A549 (cell line): ENCODE measurements at regions not wholly inside any gene's neighbourhood (a gene's known extent, or its start where the extent isn't known, plus 50 kb on each side); places are given as distances from the start of the nearest gene placed in this dataset.

Experiments
- ATAC-seq, 2 experiments: fragments of 200-7000 bp in 1 of 2; fragments of >200 bp in 1 of 2; cut with Nextera tagmentation in 1 of 2; cut with Tn5 transposase in 1 of 2; 3 replicates each; pipeline versions ENCODE4 v1.8.0 to v1.9.1; 2018 to 2020; ENCODE audit warnings: mild to moderate bottlenecking in 1 of 2, moderate library complexity in 1 of 2
- CTCF ChIA-PET: fragments of 300-600 bp; sonication (Branson Sonifier 250); formaldehyde crosslinking; extraction: SDS; loops from one replicate; lab custom pipeline; 2021; ENCODE audit warnings: antibody characterized with exemption, inconsistent platforms; lab: Yijun Ruan, JAX
- POLR2A ChIA-PET: fragments of 350-600 bp; formaldehyde crosslinking; extraction: SDS; loops from one replicate; lab custom pipeline; 2021; ENCODE audit warnings: antibody characterized with exemption, inconsistent platforms; lab: Yijun Ruan, JAX
- DNase-seq, 2 experiments: peaks; one replicate each; pipeline versions ENCODE4 v3.0.0 to v3.0.0-alpha.2; 2011 to 2016; ENCODE audit warnings: low read depth in 1 of 2, low spot score in 1 of 2
- FAIRE-seq: peaks from 2 replicates; lab custom pipeline; 2011; peaks lifted over from hg19 to GRCh38; lab: Jason Lieb, UNC
- H3K27ac ChIP-seq, 2 experiments: fragments of >200 bp; sonication (Bioruptor Twin); formaldehyde crosslinking; 3 replicates each; pipeline ENCODE4 v1.5.1; 2016 to 2017
- H3K4me1 ChIP-seq: fragments of >200 bp; sonication (Bioruptor Twin); formaldehyde crosslinking; 3 replicates; pipeline ENCODE4 v1.6.1; 2016
- H3K4me2 ChIP-seq: fragments of >200 bp; sonication (Bioruptor Twin); formaldehyde crosslinking; 3 replicates; pipeline ENCODE4 v1.6.1; 2016
- H3K4me3 ChIP-seq: fragments of >200 bp; sonication (Bioruptor Twin); formaldehyde crosslinking; 3 replicates; pipeline ENCODE4 v1.5.1; 2016
- H3K9me3 ChIP-seq: fragments of >200 bp; sonication (Bioruptor Twin); formaldehyde crosslinking; 3 replicates; pipeline ENCODE4 v1.6.1; 2016
- ATOH8 ChIP-seq: fragments of 250-450 bp; sonication (Bioruptor Pico); IDR thresholded peaks from 2 replicates; pipeline ENCODE4 v1.5.0; 2020; ENCODE audit warnings: low read depth, mild to moderate bottlenecking, moderate library complexity
- BCL3 ChIP-seq: fragments of >200 bp; sonication (Bioruptor Twin); formaldehyde crosslinking; IDR thresholded peaks from 3 replicates; pipeline ENCODE4 v1.6.1; 2016
- CBX2 ChIP-seq: fragments of 200-600 bp; sonication (generic); IDR thresholded peaks from 2 replicates; pipeline ENCODE4 v1.6.1; 2016; ENCODE audit warnings: low read depth, mild to moderate bottlenecking, borderline replicate concordance
- CEBPB ChIP-seq, 2 experiments: fragments of >200 bp in 1 of 2; sonication (Bioruptor Twin) in 1 of 2; formaldehyde crosslinking in 1 of 2; IDR thresholded peaks; 2 replicates each; pipeline ENCODE4 v1.6.1; 2012 to 2016
- CHD2 ChIP-seq: fragments of 150-350 bp; IDR thresholded peaks from 2 replicates; pipeline ENCODE4 v1.6.1; 2014; ENCODE audit warnings: low read length; ENCODE audit not compliant: partially characterized antibody
- E2F6 ChIP-seq: IDR thresholded peaks from 2 replicates; pipeline ENCODE4 v1.6.1; 2012; ENCODE audit warnings: low read depth, borderline replicate concordance
- EHF ChIP-seq: fragments of 250-450 bp; sonication (Bioruptor Pico); IDR thresholded peaks from 2 replicates; pipeline ENCODE4 v1.5.0; 2020; ENCODE audit warnings: mild to moderate bottlenecking
- EP300 ChIP-seq, 2 experiments: fragments of >200 bp; sonication (Bioruptor Twin); formaldehyde crosslinking; IDR thresholded peaks; 2 replicates in 1 of 2; 3 replicates in 1 of 2; pipeline ENCODE4 v1.6.1; 2016 to 2017
- FOSL2 ChIP-seq, 2 experiments: fragments of 450-650 bp in 1 of 2; fragments of >200 bp in 1 of 2; sonication (Bioruptor Twin) in 1 of 2; formaldehyde crosslinking; IDR thresholded peaks; 2 replicates each; pipeline versions ENCODE4 v1.5.0 to v1.6.1; 2016 to 2020; ENCODE audit warnings: mild to moderate bottlenecking in 1 of 2, moderate library complexity in 1 of 2
- HES2 ChIP-seq: fragments of >200 bp; sonication (Bioruptor Twin); formaldehyde crosslinking; IDR thresholded peaks from 2 replicates; pipeline ENCODE4 v1.6.1; 2016
- HOXB13 ChIP-seq: fragments of 250-450 bp; sonication (Bioruptor Pico); IDR thresholded peaks from 2 replicates; pipeline ENCODE4 v1.5.0; 2020; ENCODE audit warnings: low read depth, mild to moderate bottlenecking, moderate library complexity
- JUN ChIP-seq, 2 experiments: fragments of >200 bp; sonication (Bioruptor Twin); formaldehyde crosslinking; IDR thresholded peaks; 2 replicates in 1 of 2; 3 replicates in 1 of 2; pipeline ENCODE4 v1.6.1; 2016 to 2017
- JUNB ChIP-seq: fragments of >200 bp; sonication (Bioruptor Twin); formaldehyde crosslinking; IDR thresholded peaks from 2 replicates; pipeline ENCODE4 v1.6.1; 2016
- KDM5A ChIP-seq: fragments of 200-600 bp; sonication (generic); IDR thresholded peaks from 2 replicates; pipeline ENCODE4 v1.6.1; 2016; ENCODE audit warnings: antibody characterized with exemption, mild to moderate bottlenecking
- POLR2AphosphoS2 ChIP-seq: conservative IDR thresholded peaks from 2 replicates; pipeline ENCODE4 v1.6.1; 2012; ENCODE audit warnings: low read length, improper control_type of control experiment, inconsistent platforms
- RARB ChIP-seq: fragments of 250-450 bp; sonication (Bioruptor Pico); IDR thresholded peaks from 2 replicates; pipeline ENCODE4 v1.8.0; 2021; ENCODE audit warnings: mild to moderate bottlenecking, moderate library complexity
- SMC3 ChIP-seq: fragments of >200 bp; sonication (Bioruptor Twin); formaldehyde crosslinking; IDR thresholded peaks from 3 replicates; pipeline ENCODE4 v1.6.1; 2018; ENCODE audit warnings: inconsistent platforms
- SREBF2 ChIP-seq: fragments of 450-650 bp; IDR thresholded peaks from 2 replicates; pipeline ENCODE4 v1.6.1; 2014; ENCODE audit warnings: mild to moderate bottlenecking, moderate library complexity
- ZC3H11A ChIP-seq: fragments of 450-650 bp; IDR thresholded peaks from 2 replicates; pipeline ENCODE4 v1.6.1; 2014; ENCODE audit warnings: antibody characterized with exemption, mild to moderate bottlenecking
- ZNF302 ChIP-seq: fragments of 250-450 bp; sonication (Bioruptor Pico); IDR thresholded peaks from 2 replicates; pipeline ENCODE4 v1.9.0; 2021; ENCODE audit warnings: inconsistent platforms, mild to moderate bottlenecking, moderate library complexity
- ZSCAN20 ChIP-seq: fragments of 250-450 bp; sonication (Bioruptor Pico); IDR thresholded peaks from 2 replicates; pipeline ENCODE4 v1.8.0; 2022; ENCODE audit warnings: mild to moderate bottlenecking, moderate library complexity
- WGBS: methylation state at CpG from one replicate; pipeline ENCODE4 v1.1.6; 2017; ENCODE audit errors: missing lambda C conversion rate; 5-methylcytosine and 5-hydroxymethylcytosine counted together

GRCh38 chr2:3125001-3125760, 252.4 kb downstream of the EIPR1 start:
- ChIA-PET POLR2A (no interaction called here), CTCF (no interaction called here)
- no peaks in the 10 kb centered on the region for H3K4me1 ChIP-seq
- TF ChIP-seq RARB: no peak
- TF ChIP-seq SMC3: no peak
- TF ChIP-seq EHF (CRISPR knock-in tag): no peak
- TF ChIP-seq CEBPB (IDR thresholded peaks at IDR 0.05): no peak
- no peak for TF ChIP-seq HOXB13
- no peak for TF ChIP-seq ATOH8 (CRISPR knock-in tag)
- no peak for TF ChIP-seq POLR2AphosphoS2
- TF ChIP-seq BCL3: no peak
- TF ChIP-seq KDM5A: no peak
- TF ChIP-seq, all 56 proteins: peak for 0
- Histone ChIP-seq H3K4me2 (no peak overlapping the region), H3K27ac (no peak overlapping the region), H3K4me3 (no peak overlapping the region), H3K9me3 (no peaks in the 10 kb centered on the region)
- FAIRE-seq (no peak), ATAC-seq (no peak), DNase-seq (no peak)
- 60% methylated on average over 26 of the region's 26 CpGs for WGBS

- Histone ChIP-seq H3K9me3 (no peaks in the 10 kb centered on the region), H3K4me3 (no peak overlapping the region), H3K4me1 (no peaks in the 10 kb centered on the region), H3K27ac (no peak overlapping the region), H3K4me2 (no peak overlapping the region)
- 89% methylated on average over 2 of the region's 2 CpGs for WGBS
- FAIRE-seq (no peak), ATAC-seq (no peak), DNase-seq (no peak)
- CTCF ChIA-PET: no interaction called here
- POLR2A ChIA-PET: no interaction called here
- no peak for TF ChIP-seq HES2
- no peak for TF ChIP-seq E2F6
- no peak for TF ChIP-seq ZC3H11A
- TF ChIP-seq JUN (IDR thresholded peaks at IDR 0.05): no peak
- no peak for TF ChIP-seq FOSL2 (IDR thresholded peaks at IDR 0.05)
- TF ChIP-seq FOSL2 (CRISPR knock-in tag; IDR thresholded peaks at IDR 0.05): no peak
- TF ChIP-seq BCL3: no peak
- TF ChIP-seq RARB: no peak
- TF ChIP-seq CHD2: no peak
Measured at GRCh38 chr2:3122525-3122924, 255.1 kb downstream of the EIPR1 start.

- no peak for DNase-seq
Measured at GRCh38 chr2:3121601-3122000, 256.0 kb downstream of the EIPR1 start.

More at GRCh38 chr2:3121601-3122000, 256.0 kb downstream of the EIPR1 start:
- Histone ChIP-seq H3K4me1 (no peaks in the 10 kb centered on the region), H3K9me3 (no peaks in the 10 kb centered on the region), H3K4me3 (no peak overlapping the region), H3K27ac (no peak overlapping the region), H3K4me2 (no peak overlapping the region)
- ChIA-PET POLR2A (no interaction called here), CTCF (no interaction called here)
- TF ChIP-seq FOSL2 (IDR thresholded peaks at IDR 0.05) (no peak), FOSL2 (CRISPR knock-in tag; IDR thresholded peaks at IDR 0.05) (no peak), CBX2 (no peak), ZNF302 (no peak), EP300 (IDR thresholded peaks at IDR 0.05) (no peak), ZSCAN20 (no peak), HOXB13 (no peak), JUNB (no peak), SREBF2 (no peak), ZC3H11A (no peak)
- WGBS: 1% methylated on average over 2 of the region's 2 CpGs
- FAIRE-seq: peak; percentile 67
- ATAC-seq: no peak
